H1 (cell line): ENCODE measurements at regions not wholly inside any gene's neighbourhood (a gene's known extent, or its start where the extent isn't known, plus 50 kb on each side); places are given as distances from the start of the nearest gene placed in this dataset.

Experiments used
- ATF3 ChIP-seq: IDR thresholded peaks from 2 replicates; pipeline ENCODE4 v1.6.1; 2011; ENCODE audit warnings: low read depth, mild to moderate bottlenecking, low read length; ENCODE audit not compliant: insufficient read depth
- CTCF ChIP-seq, 3 experiments: IDR thresholded peaks; 1 replicate in 2 of 3; 2 replicates in 1 of 3; pipeline versions ENCODE4 v1.5.1 to v1.6.1; 2011; ENCODE audit warnings: low read length in 3 of 3, mild to moderate bottlenecking in 3 of 3, inconsistent platforms in 2 of 3, low read depth in 1 of 3, moderate library complexity in 1 of 3; ENCODE audit not compliant: insufficient read depth in 1 of 3; ENCODE audit errors: control extremely low read depth in 1 of 3
- POLR2AphosphoS5 ChIP-seq: IDR thresholded peaks from 2 replicates; pipeline ENCODE4 v1.6.1; 2011; ENCODE audit warnings: low read depth, low read length
- RAD21 ChIP-seq, 2 experiments: IDR thresholded peaks in 1 of 2; conservative IDR thresholded peaks in 1 of 2; 2 replicates each; pipeline ENCODE4 v1.6.1; 2011; ENCODE audit warnings: low read depth in 2 of 2, low read length in 2 of 2, improper control_type of control experiment in 1 of 2, inconsistent platforms in 1 of 2, mild to moderate bottlenecking in 1 of 2, moderate library complexity in 1 of 2
- RFX5 ChIP-seq: IDR thresholded peaks from 2 replicates; pipeline ENCODE4 v1.6.1; 2011; ENCODE audit warnings: low read depth, low read length, improper control_type of control experiment, borderline replicate concordance
- SP2 ChIP-seq: IDR thresholded peaks from 2 replicates; pipeline ENCODE4 v1.6.1; 2012; ENCODE audit warnings: mild to moderate bottlenecking, low read length, inconsistent platforms

GRCh38 chr13:64090311-64090710 lies 2674.7 kb upstream of the PCDH20 start:
- TF ChIP-seq RAD21 (IDR thresholded peaks at IDR 0.05 in 1 of 2, conservative IDR thresholded peaks at IDR 0.05 in 1 of 2; ENCODE audit: low read depth in 2 of 2, low read length in 2 of 2) (no peak), CTCF (IDR thresholded peaks at IDR 0.05; ENCODE audit: control extremely low read depth in 1 of 3, insufficient read depth in 1 of 3, low read depth in 1 of 3, low read length in 3 of 3) (no peak), RFX5 (no peak), POLR2AphosphoS5 (no peak), ATF3 (no peak), SP2 (no peak)
